ENCODE measurements at regions not wholly inside any gene's neighbourhood (a gene's known extent, or its start where the extent isn't known, plus 50 kb on each side); places are given as distances from the start of the nearest gene placed in this dataset.
"Not testable (repeated sequence)": the region's sequence is repeated elsewhere in the genome, so short reads cannot be mapped to it uniquely, and the experiment has no call there.

- DNase-seq (ENCODE audit: insufficient read length, low spot score) (no peak), FAIRE-seq (no peak)
- no peak for TF ChIP-seq CTCF (IDR thresholded peaks at IDR 0.05; ENCODE audit: insufficient read depth, missing control alignments)
Measured at GRCh38 chr22:49670456-49671330, 157.0 kb downstream of the BRD1 start.

- DNase-seq (ENCODE audit: insufficient read length, low spot score); FAIRE-seq: not testable (repeated sequence)
Measured at GRCh38 chr22:49669969-49670455, 157.7 kb downstream of the BRD1 start.

DNA sequence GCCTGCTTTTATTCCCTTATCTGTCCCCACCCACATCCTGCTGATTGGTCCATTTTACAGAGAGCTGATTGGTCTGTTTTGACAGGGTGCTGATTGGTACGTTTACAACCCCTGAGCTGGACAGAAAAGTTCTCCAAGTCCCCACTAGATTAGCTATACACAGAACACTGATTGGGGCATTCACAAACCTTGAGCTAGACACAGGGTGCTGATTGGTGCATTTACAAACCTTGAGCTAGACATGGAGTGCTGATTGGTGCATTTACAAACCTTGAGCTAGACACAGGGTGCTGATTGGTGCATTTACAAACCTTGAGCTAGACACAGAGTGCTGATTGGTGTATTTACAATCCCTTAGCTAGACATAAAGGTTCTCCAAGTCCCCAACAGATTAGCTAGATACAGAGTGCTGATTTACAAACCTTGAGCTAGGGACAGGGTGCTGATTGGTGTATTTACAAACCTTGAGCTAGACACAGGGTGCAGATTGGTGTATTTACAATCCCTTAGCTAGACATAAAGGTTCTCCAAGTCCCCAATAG, 158.2 kb downstream of the BRD1 start:
- FAIRE-seq; DNase-seq (ENCODE audit: insufficient read length, low spot score): not testable (repeated sequence)

DNA sequence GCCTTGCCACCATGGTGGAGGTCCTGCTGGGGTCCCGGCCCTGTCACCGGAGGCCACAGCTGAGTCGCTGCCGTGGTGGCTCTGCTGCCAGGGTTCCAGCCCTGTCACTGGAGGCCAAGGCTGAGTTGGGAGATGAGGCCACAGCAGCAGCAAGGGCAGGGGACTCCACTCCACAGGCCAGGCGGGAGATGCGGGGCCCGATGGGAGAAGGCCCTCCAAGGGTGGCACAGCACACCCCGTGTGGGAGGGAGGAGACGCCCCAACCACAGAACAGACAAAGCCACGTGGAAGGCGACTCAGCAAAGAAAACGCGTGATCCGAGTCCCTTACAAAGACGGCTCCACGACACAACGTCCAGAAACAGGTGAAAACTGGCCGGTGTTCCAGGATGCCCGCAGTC, 159.3 kb downstream of the BRD1 start:
- FAIRE-seq (no peak), DNase-seq (ENCODE audit: insufficient read length, low spot score) (no peak)
- no peak for TF ChIP-seq CTCF (IDR thresholded peaks at IDR 0.05; ENCODE audit: insufficient read depth, missing control alignments)

DNA sequence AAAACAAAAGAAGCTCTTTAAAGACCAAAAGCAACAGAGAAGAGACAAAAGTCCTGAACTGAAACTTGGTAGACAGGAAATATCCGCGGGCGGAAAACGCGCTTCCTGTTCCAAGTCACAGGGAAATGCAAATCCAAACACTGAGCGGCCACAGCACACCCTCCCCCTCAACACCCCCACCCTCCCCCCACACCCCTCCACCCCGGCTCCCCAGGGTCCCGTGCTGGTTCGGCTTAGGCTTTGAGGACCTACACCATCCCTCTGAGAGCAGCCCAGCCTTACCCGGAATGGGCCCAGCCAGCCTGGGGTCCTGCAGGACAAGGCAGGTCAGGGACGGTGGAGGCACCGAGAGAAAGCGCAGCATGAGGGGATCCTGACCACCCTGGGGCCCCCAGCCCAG, 160.4 kb downstream of the BRD1 start:
- no peak for TF ChIP-seq CTCF (IDR thresholded peaks at IDR 0.05; ENCODE audit: insufficient read depth, missing control alignments)
- FAIRE-seq (no peak), DNase-seq (ENCODE audit: insufficient read length, low spot score) (no peak)

DNA sequence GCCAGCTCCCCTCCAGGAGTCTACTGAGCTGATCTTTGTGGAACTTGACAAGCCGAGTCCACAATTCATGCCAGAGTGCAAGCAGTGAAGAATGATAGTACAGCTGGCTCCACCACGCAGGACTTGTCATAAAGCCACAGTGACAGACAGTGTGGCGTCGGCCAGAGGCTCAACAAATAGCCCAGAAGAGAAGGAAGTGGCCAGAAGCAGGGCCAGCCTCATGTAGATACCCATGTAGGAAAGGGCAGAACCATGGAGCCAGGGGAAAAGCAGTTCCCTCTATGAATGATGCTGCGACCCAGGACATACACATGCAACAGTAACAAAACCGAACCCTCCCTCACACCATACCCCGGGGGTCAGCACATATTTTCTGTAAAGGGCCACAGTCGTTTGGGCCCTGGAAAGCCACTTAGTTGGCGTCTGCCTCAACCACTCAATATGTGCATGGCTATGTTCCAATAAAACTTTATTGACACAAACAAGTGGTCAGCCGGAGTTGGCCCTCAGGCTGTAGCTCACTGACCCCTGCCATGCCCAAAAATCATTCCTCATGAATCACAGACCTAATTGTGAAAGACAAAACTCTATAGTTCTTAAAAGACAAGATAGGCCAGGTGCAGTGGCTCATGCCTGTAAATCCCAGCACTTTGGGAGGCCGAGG, 161.4 kb downstream of the BRD1 start:
- TF ChIP-seq CTCF (IDR thresholded peaks at IDR 0.05; ENCODE audit: insufficient read depth, missing control alignments), result no peak
- FAIRE-seq (no peak), DNase-seq (ENCODE audit: insufficient read length, low spot score) (no peak)

- TF ChIP-seq CTCF (IDR thresholded peaks at IDR 0.05; ENCODE audit: insufficient read depth, missing control alignments), result no peak
- FAIRE-seq (no peak), DNase-seq (ENCODE audit: insufficient read length, low spot score) (no peak)
Measured at GRCh38 chr22:49664891-49665290, 162.8 kb downstream of the BRD1 start.

DNA sequence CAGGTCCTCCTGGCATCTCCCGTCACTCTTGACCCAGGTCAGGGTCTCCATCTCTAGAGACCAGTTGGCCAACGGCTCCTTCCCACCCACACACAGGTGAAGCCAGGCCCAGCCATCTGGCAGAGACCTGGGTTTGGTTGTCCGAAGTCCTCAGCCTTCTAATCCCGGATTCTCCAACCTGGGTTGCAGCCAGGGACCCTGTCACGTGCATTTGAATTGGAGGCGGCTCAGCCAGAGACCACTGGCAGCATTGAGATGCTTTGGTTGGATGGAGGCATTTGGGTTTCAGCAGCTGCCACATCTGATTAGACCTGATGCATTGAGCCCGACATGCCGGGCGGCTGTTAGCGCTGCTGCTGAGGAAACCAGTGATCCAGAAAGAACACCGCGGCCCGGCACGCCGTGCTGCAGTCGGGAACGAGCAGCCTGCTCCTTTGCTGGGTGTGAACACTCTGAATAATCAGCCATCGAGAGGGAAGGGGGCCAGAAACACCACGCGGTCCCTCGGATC, 163.2 kb downstream of the BRD1 start:
- DNase-seq (ENCODE audit: insufficient read length, low spot score), result no peak
- FAIRE-seq, result no peak
- no peak for TF ChIP-seq CTCF (IDR thresholded peaks at IDR 0.05; ENCODE audit: insufficient read depth, missing control alignments)

Measured in D721Med (cell line).